ENCODE measurements at regions not wholly inside any gene's neighbourhood (a gene's known extent, or its start where the extent isn't known, plus 50 kb on each side); places are given as distances from the start of the nearest gene placed in this dataset.
"Not testable (repeated sequence)": the region's sequence is repeated elsewhere in the genome, so short reads cannot be mapped to it uniquely, and the experiment has no call there.

- DNase-seq = no peak
Measured at GRCh38 chr6:121771937-121772720, 336.7 kb downstream of the GJA1 start.

GRCh38 chr6:121776054-121776453, 340.6 kb downstream of the GJA1 start:
- no peak for DNase-seq

- no peak for DNase-seq
Measured at GRCh38 chr6:121780325-121781321, 345.2 kb downstream of the GJA1 start.

GRCh38 chr6:121791396-121792315, 356.2 kb downstream of the GJA1 start:
- DNase-seq = no peak

GRCh38 chr6:121794630-121795029, 359.2 kb downstream of the GJA1 start:
- no peak for DNase-seq

GRCh38 chr6:121797598-121797997, 362.2 kb downstream of the GJA1 start:
- DNase-seq = not testable (repeated sequence)

- not testable (repeated sequence) for DNase-seq
Measured at GRCh38 chr6:121798126-121798525, 362.7 kb downstream of the GJA1 start.

GRCh38 chr6:121799574-121799973, 364.1 kb downstream of the GJA1 start:
- DNase-seq = no peak

- DNase-seq = no peak
Measured at GRCh38 chr6:121800047-121800446, 364.6 kb downstream of the GJA1 start.

GRCh38 chr6:121806116-121806515, 370.7 kb downstream of the GJA1 start:
- DNase-seq = no peak

- no peak for DNase-seq
Measured at GRCh38 chr6:121809211-121809610, 373.8 kb downstream of the GJA1 start.

GRCh38 chr6:121810158-121811032, 374.9 kb downstream of the GJA1 start:
- DNase-seq = no peak

- DNase-seq = no peak
Measured at GRCh38 chr6:121811106-121811505, 375.7 kb downstream of the GJA1 start.

GRCh38 chr6:121816361-121816760, 380.9 kb downstream of the GJA1 start:
- DNase-seq = no peak

- DNase-seq = no peak
Measured at GRCh38 chr6:121816906-121817540, 381.6 kb downstream of the GJA1 start.

- DNase-seq = no peak
Measured at GRCh38 chr6:121823437-121823851, 388.0 kb downstream of the GJA1 start.

- DNase-seq = no peak
Measured at GRCh38 chr6:121826156-121826810, 390.8 kb downstream of the GJA1 start.

GRCh38 chr6:121828146-121828886, 392.9 kb downstream of the GJA1 start:
- no peak for DNase-seq

- DNase-seq = no peak
Measured at GRCh38 chr6:121830736-121831135, 395.3 kb downstream of the GJA1 start.

GRCh38 chr6:121835662-121836061, 400.2 kb downstream of the GJA1 start:
- no peak for DNase-seq
